GM13976 (cell line): ENCODE measurements at regions not wholly inside any gene's neighbourhood (a gene's known extent, or its start where the extent isn't known, plus 50 kb on each side); places are given as distances from the start of the nearest gene placed in this dataset.
"Not testable (repeated sequence)": the region's sequence is repeated elsewhere in the genome, so short reads cannot be mapped to it uniquely, and the experiment has no call there.

Source experiments
- DNase-seq: peaks from one replicate; pipeline ENCODE4 v3.0.0; 2012; ENCODE audit warnings: low spot score
- in situ Hi-C: fragments of 300-500 bp; cut with MboI; formaldehyde crosslinking; loops from one replicate; pipeline ENCODE4 v1.12.0; 2022; ENCODE audit warnings: low sequenced_read_pairs, mixed read lengths, inconsistent platforms; ENCODE audit not compliant: unreplicated experiment
- TF ChIP-seq, protein P1 (sequence below): IDR thresholded peaks from 2 replicates; pipeline ENCODE4 v1.5.1; 2012; ENCODE audit warnings: borderline replicate concordance, mild to moderate bottlenecking; ENCODE audit not compliant: insufficient read depth; ENCODE audit errors: extremely low read depth, missing control alignments, control extremely low read depth

DNA sequence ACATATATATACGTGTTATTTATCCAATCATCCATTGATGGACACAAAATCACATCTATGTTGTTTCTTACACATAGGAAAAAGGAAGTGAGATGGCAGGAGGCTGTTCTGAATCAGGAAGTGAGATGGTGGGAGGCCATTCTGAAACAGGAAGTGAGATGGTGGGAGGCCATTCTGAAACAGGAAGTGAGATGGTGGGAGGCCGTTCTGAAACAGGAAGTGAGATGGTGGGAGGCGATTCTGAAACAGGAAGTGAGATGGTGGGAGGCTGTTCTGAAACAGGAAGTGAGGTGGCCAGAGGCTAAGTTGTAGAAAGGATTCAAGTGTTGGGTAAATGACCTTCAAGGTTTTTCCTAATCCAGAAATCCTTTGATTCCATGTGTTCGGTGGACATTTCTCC is 921.5 kb downstream of the TYW1 start:
- in situ Hi-C loops = no loop called here
- DNase-seq = no peak

DNA sequence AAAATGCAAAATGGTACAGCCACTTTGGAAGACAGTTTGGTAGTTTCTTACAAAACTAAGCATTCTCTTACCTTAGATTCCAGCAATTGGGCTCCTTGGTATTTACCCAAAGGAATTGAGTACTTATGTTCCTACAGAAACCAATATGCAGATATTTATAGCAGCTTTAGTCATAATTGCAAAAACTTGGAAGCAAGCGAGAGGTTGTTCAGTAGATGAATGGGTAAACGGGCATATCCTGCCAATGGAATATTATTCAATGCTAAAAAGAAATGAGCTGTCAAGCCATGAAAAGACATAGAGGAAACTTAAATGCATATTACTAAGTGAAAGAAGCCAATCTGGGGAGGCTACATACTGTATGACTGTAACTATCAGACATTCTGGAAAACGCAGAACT is 926.7 kb downstream of the TYW1 start:
- in situ Hi-C loops = no loop called here
- TF ChIP-seq, protein P1, sequence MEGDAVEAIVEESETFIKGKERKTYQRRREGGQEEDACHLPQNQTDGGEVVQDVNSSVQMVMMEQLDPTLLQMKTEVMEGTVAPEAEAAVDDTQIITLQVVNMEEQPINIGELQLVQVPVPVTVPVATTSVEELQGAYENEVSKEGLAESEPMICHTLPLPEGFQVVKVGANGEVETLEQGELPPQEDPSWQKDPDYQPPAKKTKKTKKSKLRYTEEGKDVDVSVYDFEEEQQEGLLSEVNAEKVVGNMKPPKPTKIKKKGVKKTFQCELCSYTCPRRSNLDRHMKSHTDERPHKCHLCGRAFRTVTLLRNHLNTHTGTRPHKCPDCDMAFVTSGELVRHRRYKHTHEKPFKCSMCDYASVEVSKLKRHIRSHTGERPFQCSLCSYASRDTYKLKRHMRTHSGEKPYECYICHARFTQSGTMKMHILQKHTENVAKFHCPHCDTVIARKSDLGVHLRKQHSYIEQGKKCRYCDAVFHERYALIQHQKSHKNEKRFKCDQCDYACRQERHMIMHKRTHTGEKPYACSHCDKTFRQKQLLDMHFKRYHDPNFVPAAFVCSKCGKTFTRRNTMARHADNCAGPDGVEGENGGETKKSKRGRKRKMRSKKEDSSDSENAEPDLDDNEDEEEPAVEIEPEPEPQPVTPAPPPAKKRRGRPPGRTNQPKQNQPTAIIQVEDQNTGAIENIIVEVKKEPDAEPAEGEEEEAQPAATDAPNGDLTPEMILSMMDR = no peak
- no peak for DNase-seq

More for the DNA sequence above, 921.5 kb downstream of the TYW1 start:
- TF ChIP-seq, protein P1 = no peak

DNA sequence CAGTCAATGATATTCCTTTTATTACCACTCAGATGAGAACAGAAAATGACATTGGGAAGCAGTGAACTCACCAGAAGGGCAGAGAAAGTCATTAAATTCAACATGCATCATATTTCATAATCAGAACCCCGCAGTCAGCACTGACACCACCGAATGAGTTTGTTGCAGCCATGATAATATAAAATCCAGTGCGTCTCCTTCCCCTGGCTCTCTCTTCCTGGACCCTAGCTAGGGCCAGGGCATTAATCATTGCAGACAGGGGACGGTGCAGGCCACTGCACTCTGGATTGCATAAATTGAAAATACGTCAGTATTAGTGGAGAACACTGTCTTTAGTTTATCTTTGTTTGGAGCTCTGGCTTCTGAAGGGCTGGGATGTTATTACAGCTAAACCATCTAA is 931.5 kb downstream of the TYW1 start:
- DNase-seq = no peak
- TF ChIP-seq, protein P1 = no peak
- in situ Hi-C loops = no loop called here

DNA sequence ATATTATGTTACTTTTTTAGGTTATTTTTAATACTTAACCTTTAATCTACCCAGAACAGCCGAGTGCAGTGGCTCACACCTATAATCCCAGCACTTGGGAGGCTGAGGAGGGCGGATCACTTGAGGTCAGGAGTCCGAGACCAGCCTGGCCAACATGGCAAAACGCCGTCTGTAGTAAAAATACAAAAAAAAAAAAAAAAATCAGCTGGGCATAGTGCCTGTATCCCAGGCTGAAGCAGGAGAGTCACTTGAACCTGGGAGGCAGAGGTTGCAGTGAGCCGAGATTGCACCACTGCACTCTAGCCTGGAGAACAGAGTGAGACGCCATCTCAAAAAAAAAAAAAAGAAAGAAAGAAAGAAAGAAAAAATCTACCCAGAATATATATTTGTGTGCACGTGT is 939.8 kb downstream of the TYW1 start:
- in situ Hi-C loops, DNase-seq: not testable (repeated sequence)

DNA sequence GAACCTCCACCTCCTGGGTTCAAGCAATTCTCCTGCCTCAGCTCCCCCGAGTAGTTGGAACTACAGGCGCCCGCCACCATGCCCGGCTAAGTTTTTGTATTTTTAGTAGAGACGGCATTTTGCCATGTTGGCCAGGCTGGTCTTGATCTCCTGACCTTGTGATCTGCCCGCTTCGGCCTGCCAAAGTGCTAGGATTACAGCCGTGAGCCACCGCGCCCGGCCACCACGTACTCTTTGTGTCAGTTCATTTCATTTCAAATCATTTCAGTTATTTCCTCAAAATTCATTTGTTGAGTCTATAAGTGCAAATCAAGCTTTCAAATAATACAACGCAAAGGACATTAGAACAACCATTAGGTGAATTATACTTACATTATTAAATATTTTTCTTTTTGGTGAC is 943.8 kb downstream of the TYW1 start:
- in situ Hi-C loops = no loop called here
- no peak for DNase-seq

DNA sequence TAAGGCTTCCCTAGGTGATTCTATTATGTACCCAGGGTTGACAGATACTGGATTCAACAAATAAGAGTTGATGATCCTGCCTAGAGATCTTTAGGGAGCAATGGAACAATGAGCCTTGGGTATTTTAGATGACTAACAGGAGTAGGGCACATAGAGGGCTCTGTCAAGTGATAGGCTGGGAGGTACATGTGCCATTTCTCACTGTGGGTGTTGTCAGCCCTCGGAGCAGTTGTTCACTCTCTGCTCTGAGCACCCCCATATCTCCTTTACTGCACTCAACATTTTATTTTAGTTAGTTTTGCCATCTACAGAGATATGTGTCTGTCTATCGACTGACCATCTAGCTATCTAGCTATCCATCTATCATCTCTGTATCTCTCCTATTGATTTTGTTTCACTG is 950.6 kb downstream of the TYW1 start:
- in situ Hi-C loops = no loop called here
- TF ChIP-seq, protein P1 = no peak
- no peak for DNase-seq

More for the DNA sequence above, 943.8 kb downstream of the TYW1 start:
- TF ChIP-seq, protein P1 = no peak

DNA sequence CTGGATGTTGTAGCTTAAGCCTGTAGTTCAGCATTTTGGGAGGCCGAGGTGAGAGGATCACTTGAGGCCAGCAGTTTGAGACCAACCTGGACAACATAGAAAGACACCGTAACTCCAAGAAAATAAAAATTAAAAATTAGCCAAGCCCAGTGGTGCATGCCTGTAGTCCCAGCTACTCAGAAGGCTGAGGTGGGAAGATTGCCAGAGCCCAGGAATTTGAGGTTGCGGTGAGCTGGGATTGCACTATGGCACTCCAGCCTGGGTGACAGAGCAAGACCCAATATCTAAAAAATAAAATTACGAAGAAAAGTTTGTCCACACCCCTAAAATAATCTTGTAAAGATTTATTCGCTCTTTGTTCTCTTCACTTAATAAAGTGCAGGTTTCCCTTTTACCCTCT is 951.0 kb downstream of the TYW1 start:
- no peak for DNase-seq
- TF ChIP-seq, protein P1 = no peak
- in situ Hi-C loops = no loop called here
